ENCODE measurements at regions not wholly inside any gene's neighbourhood (a gene's known extent, or its start where the extent isn't known, plus 50 kb on each side); places are given as distances from the start of the nearest gene placed in this dataset.

- DNase-seq, result no peak
These were observed 69.7 kb upstream of the SPRED1 start for GRCh38 chr15:38182900-38183299.

- no peak for DNase-seq
These were observed 66.1 kb upstream of the SPRED1 start for GRCh38 chr15:38186507-38186906.

- DNase-seq, result no peak
These were observed 64.9 kb upstream of the SPRED1 start for GRCh38 chr15:38187630-38188313.

- no peak for DNase-seq
These were observed 62.9 kb upstream of the SPRED1 start for GRCh38 chr15:38189671-38190295.

- DNase-seq, result no peak
These were observed 62.1 kb upstream of the SPRED1 start for GRCh38 chr15:38190501-38190900.

GRCh38 chr15:38192496-38192895, 60.1 kb upstream of the SPRED1 start:
- DNase-seq, result no peak

- no peak for DNase-seq
These were observed 59.1 kb upstream of the SPRED1 start for GRCh38 chr15:38193496-38193895.

GRCh38 chr15:38195191-38195901, 57.3 kb upstream of the SPRED1 start:
- DNase-seq, result no peak

- no peak for DNase-seq
These were observed 56.6 kb upstream of the SPRED1 start for GRCh38 chr15:38196076-38196475.

GRCh38 chr15:38197553-38197952, 55.1 kb upstream of the SPRED1 start:
- DNase-seq, result no peak

GRCh38 chr15:38201714-38202113, 50.9 kb upstream of the SPRED1 start:
- no peak for DNase-seq

- DNase-seq, result no peak
These were observed 50.3 kb upstream of the SPRED1 start for GRCh38 chr15:38202361-38202760.
